GM12878 (cell line): ENCODE measurements at regions not wholly inside any gene's neighbourhood (a gene's known extent, or its start where the extent isn't known, plus 50 kb on each side); places are given as distances from the start of the nearest gene placed in this dataset.

ENCODE experiments used
- ATAC-seq: fragments of 200-7000 bp; cut with Tn5 transposase; 3 replicates; pipeline ENCODE4 v1.9.1; 2020; ENCODE audit warnings: mild to moderate bottlenecking, moderate library complexity
- BruUV-seq: library from RNA; stranded (reverse); fragments of 400-500 nt; replicated peaks from 2 replicates; lab custom pipeline; 2021; lab: Mats Ljungman, UMichigan
- CTCF ChIA-PET: fragments of 300-600 bp; sonication (Branson Sonifier 250); formaldehyde crosslinking; extraction: SDS; loops from one replicate; lab custom pipeline; 2021; ENCODE audit warnings: inconsistent platforms; lab: Yijun Ruan, JAX
- POLR2A ChIA-PET: fragments of 350-600 bp; formaldehyde crosslinking; extraction: SDS; loops from one replicate; lab custom pipeline; 2021; ENCODE audit warnings: inconsistent platforms; lab: Charles Lee
- RAD21 ChIA-PET: fragments of 300-600 bp; sonication (Branson Sonifier 250); formaldehyde crosslinking; loops from one replicate; lab custom pipeline; 2023; ENCODE audit warnings: antibody characterized with exemption; ENCODE audit not compliant: unreplicated experiment; lab: Charles Lee
- SMC1A ChIA-PET: fragments of 300-600 bp; sonication (Branson Sonifier 250); formaldehyde crosslinking; loops from one replicate; lab custom pipeline; 2023; ENCODE audit not compliant: unreplicated experiment, uncharacterized antibody; lab: Charles Lee
- DNase-seq: peaks from one replicate; pipeline ENCODE4 v3.0.0-alpha.2; 2011; ENCODE audit warnings: low read depth, low spot score
- FAIRE-seq: peaks from 3 replicates; lab custom pipeline; 2011; peaks lifted over from hg19 to GRCh38; lab: Jason Lieb, UNC
- H2AFZ ChIP-seq: 2 replicates; pipeline ENCODE4 v1.6.0; 2011; ENCODE audit warnings: low read depth, low read length, control low read depth; ENCODE audit not compliant: control insufficient read depth
- H3K27ac ChIP-seq: 2 replicates; pipeline ENCODE4 v1.5.1; 2011; ENCODE audit warnings: control low read depth; ENCODE audit not compliant: control insufficient read depth, insufficient read depth
- H3K27me3 ChIP-seq, 2 experiments: replicated peaks in 1 of 2; 2 replicates each; pipeline versions ENCODE4 v1.6.0 to v1.6.1; 2011; ENCODE audit warnings: low read length in 1 of 2; ENCODE audit not compliant: control insufficient read depth in 2 of 2, insufficient read depth in 2 of 2
- H3K36me3 ChIP-seq, 2 experiments: 2 replicates each; pipeline ENCODE4 v1.5.1; 2011; ENCODE audit warnings: low read length in 1 of 2; ENCODE audit not compliant: control insufficient read depth in 2 of 2, insufficient read depth in 2 of 2
- H3K4me1 ChIP-seq: 2 replicates; pipeline ENCODE4 v1.6.1; 2011; ENCODE audit warnings: mild to moderate bottlenecking, low read length, moderate library complexity, mixed read lengths; ENCODE audit not compliant: control insufficient read depth, insufficient read depth
- H3K4me2 ChIP-seq: 2 replicates; pipeline ENCODE4 v1.6.0; 2011; ENCODE audit warnings: control low read depth; ENCODE audit not compliant: control insufficient read depth, insufficient read depth
- H3K4me3 ChIP-seq: fragments of 200-600 bp; sonication (generic); 2 replicates; pipeline ENCODE4 v1.5.1; 2016
- H3K79me2 ChIP-seq: 2 replicates; pipeline ENCODE4 v1.6.0; 2011; ENCODE audit warnings: low read length; ENCODE audit not compliant: control insufficient read depth, insufficient read depth
- H3K9ac ChIP-seq: 2 replicates; pipeline ENCODE4 v1.8.0; 2011; ENCODE audit warnings: low read length, control low read depth, mixed read lengths; ENCODE audit not compliant: control insufficient read depth, insufficient read depth
- H3K9me3 ChIP-seq: replicated peaks from 3 replicates; pipeline ENCODE4 v1.5.1; 2011; ENCODE audit warnings: mild to moderate bottlenecking, low read length; ENCODE audit not compliant: control insufficient read depth, insufficient read depth
- H4K20me1 ChIP-seq: 2 replicates; pipeline ENCODE4 v1.6.0; 2011; ENCODE audit not compliant: control insufficient read depth, insufficient read depth
- ATF2 ChIP-seq: IDR thresholded peaks from 2 replicates; pipeline ENCODE4 v1.6.1; 2012; ENCODE audit warnings: low read length, inconsistent platforms
- HSF1 ChIP-seq: fragments of 150-350 bp; IDR thresholded peaks from 2 replicates; pipeline ENCODE4 v1.6.1; 2014; ENCODE audit warnings: mild to moderate bottlenecking, low read depth, low read length
- JUND ChIP-seq: IDR thresholded peaks from 2 replicates; pipeline ENCODE4 v1.6.1; 2012; ENCODE audit warnings: low read depth, mild to moderate bottlenecking, low read length, improper control_type of control experiment, moderate library complexity
- NR2C1 ChIP-seq: fragments of 450-650 bp; IDR thresholded peaks from 2 replicates; pipeline ENCODE4 v1.6.1; 2017; ENCODE audit warnings: antibody characterized with exemption, mild to moderate bottlenecking, moderate library complexity
- PAX8 ChIP-seq: fragments of 450-650 bp; IDR thresholded peaks from 2 replicates; pipeline ENCODE4 v1.6.1; 2017; ENCODE audit warnings: mild to moderate bottlenecking, moderate library complexity
- POLR2AphosphoS5 ChIP-seq: IDR thresholded peaks from 2 replicates; pipeline ENCODE4 v1.6.1; 2011; ENCODE audit warnings: mild to moderate bottlenecking, low read length, inconsistent platforms
- RFX5 ChIP-seq: IDR thresholded peaks from 2 replicates; pipeline ENCODE4 v1.6.1; 2011; ENCODE audit warnings: low read depth, low read length, improper control_type of control experiment
- STAT1 ChIP-seq: fragments of 450-650 bp; conservative IDR thresholded peaks from 2 replicates; pipeline ENCODE4 v1.6.1; 2014; ENCODE audit warnings: antibody characterized with exemption, mild to moderate bottlenecking
- TCF3 ChIP-seq: IDR thresholded peaks from 2 replicates; pipeline ENCODE4 v1.6.1; 2012; ENCODE audit warnings: low read depth, mild to moderate bottlenecking, low read length, borderline replicate concordance; ENCODE audit not compliant: insufficient read depth
- ZBED1 ChIP-seq: IDR thresholded peaks from 2 replicates; pipeline ENCODE4 v1.6.1; 2016; ENCODE audit warnings: borderline replicate concordance
- ZNF384 ChIP-seq: IDR thresholded peaks from 2 replicates; pipeline ENCODE4 v1.6.1; 2012; ENCODE audit warnings: low read depth, mild to moderate bottlenecking, low read length, improper control_type of control experiment, borderline replicate concordance
- WGBS: methylation state at CpG from one replicate; pipeline ENCODE4 v1.1.6; 2016; ENCODE audit warnings: low lambda C conversion rate; ENCODE audit not compliant: insufficient replicate concordance, insufficient coverage; ENCODE audit errors: missing lambda C conversion rate; 5-methylcytosine and 5-hydroxymethylcytosine counted together
- in situ Hi-C: fragments of 300-500 bp; cut with MboI; formaldehyde crosslinking; loops from 9 replicates; pipeline ENCODE4 v1.14.3; 2018; ENCODE audit warnings: mixed read lengths
- intact Hi-C: fragments of 100-400 bp; cut with micrococcal nuclease; formaldehyde crosslinking; loops from one replicate; pipeline ENCODE4 v1.14.2; 2022; ENCODE audit not compliant: unreplicated experiment
- TF ChIP-seq, protein P1 (sequence below): fragments of 450-650 bp; IDR thresholded peaks from 2 replicates; pipeline ENCODE4 v1.6.1; 2017; ENCODE audit warnings: mild to moderate bottlenecking, moderate library complexity

- TF ChIP-seq PAX8 (no peak), RFX5 (no peak), STAT1 (no peak), JUND (no peak)
Observed at GRCh38 chr5:78699552-78700153, 51.1 kb upstream of the LHFPL2 start (continued).

DNA sequence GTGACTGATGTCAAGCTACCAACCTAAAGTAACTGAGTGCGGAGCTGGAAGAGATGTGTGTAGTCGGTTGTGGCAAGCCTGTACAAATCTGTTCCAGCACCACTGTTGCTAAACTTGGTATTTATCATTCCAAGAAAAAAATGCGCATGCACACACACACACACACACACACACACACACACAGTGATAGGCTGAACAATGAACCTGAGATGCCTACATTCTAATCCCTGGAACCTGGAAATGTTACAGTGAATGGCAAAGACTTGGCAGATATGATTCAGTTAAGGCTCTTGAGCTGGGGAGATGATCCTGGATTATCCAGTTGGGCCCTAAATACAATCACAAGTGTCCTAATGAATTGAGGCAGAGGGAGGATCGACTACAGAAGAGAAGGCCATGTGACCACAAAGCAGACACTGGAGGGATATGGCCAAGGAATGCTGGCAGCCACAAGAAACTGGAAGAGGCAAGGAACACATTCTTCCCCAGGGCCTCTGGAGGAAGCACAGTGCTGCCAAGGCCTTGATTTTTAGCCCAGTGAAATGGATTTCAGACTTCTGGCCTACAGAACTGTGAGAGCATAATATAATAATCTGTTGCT, 49.7 kb upstream of the LHFPL2 start:
- Histone ChIP-seq H2AFZ (no peak overlapping the region), H3K4me3 (no peak overlapping the region), H3K36me3 (no peaks in the 10 kb centered on the region), H3K79me2 (no peaks in the 10 kb centered on the region), H4K20me1 (no peaks in the 10 kb centered on the region), H3K9me3 (peaks cover 2% of the 10 kb centered on the region; the same call in 2 of the 3 replicates), H3K9ac (no peak overlapping the region), H3K27ac (no peak overlapping the region), H3K4me2 (no peak overlapping the region), H3K4me1 (no peaks in the 10 kb centered on the region), H3K27me3 (no peaks in the 10 kb centered on the region)
- RAD21 ChIA-PET = no interaction called here
- intact Hi-C loops (no loop called here), in situ Hi-C loops (no loop called here)
- SMC1A ChIA-PET = interaction anchor here (0.7 to 1.0 kb wide), 2 partner anchors 105 to 219 kb away, joined by 3 read pairs; no protein-coding TSS in a partner anchor
- no peak for ATAC-seq
- CTCF ChIA-PET = interaction anchor here (0.6 kb wide), 1 partner anchor 66 kb away, joined by 3 read pairs; no protein-coding TSS in a partner anchor
- 82% methylated on average over 4 of the region's 4 CpGs for WGBS
- TF ChIP-seq NR2C1 = no peak
- TF ChIP-seq ZNF384 = no peak
- no peak for TF ChIP-seq POLR2AphosphoS5
- TF ChIP-seq, protein P1, sequence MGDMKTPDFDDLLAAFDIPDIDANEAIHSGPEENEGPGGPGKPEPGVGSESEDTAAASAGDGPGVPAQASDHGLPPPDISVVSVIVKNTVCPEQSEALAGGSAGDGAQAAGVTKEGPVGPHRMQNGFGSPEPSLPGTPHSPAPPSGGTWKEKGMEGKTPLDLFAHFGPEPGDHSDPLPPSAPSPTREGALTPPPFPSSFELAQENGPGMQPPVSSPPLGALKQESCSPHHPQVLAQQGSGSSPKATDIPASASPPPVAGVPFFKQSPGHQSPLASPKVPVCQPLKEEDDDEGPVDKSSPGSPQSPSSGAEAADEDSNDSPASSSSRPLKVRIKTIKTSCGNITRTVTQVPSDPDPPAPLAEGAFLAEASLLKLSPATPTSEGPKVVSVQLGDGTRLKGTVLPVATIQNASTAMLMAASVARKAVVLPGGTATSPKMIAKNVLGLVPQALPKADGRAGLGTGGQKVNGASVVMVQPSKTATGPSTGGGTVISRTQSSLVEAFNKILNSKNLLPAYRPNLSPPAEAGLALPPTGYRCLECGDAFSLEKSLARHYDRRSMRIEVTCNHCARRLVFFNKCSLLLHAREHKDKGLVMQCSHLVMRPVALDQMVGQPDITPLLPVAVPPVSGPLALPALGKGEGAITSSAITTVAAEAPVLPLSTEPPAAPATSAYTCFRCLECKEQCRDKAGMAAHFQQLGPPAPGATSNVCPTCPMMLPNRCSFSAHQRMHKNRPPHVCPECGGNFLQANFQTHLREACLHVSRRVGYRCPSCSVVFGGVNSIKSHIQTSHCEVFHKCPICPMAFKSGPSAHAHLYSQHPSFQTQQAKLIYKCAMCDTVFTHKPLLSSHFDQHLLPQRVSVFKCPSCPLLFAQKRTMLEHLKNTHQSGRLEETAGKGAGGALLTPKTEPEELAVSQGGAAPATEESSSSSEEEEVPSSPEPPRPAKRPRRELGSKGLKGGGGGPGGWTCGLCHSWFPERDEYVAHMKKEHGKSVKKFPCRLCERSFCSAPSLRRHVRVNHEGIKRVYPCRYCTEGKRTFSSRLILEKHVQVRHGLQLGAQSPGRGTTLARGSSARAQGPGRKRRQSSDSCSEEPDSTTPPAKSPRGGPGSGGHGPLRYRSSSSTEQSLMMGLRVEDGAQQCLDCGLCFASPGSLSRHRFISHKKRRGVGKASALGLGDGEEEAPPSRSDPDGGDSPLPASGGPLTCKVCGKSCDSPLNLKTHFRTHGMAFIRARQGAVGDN = no peak
- no peak for TF ChIP-seq HSF1
- no peak for TF ChIP-seq ZBED1
- TF ChIP-seq ATF2 = no peak
- TF ChIP-seq TCF3 = no peak
- FAIRE-seq = no peak
- DNase-seq = no peak
- no TSS peak for BruUV-seq
- POLR2A ChIA-PET = interaction anchor here (0.6 to 1.2 kb wide), 3 partner anchors 21 to 89 kb away, joined by 3 to 4 read pairs (median 4); no protein-coding TSS in a partner anchor
